Kidney tubule cell (primary cell): ENCODE measurements at regions not wholly inside any gene's neighbourhood (a gene's known extent, or its start where the extent isn't known, plus 50 kb on each side); places are given as distances from the start of the nearest gene placed in this dataset.
"Not testable (repeated sequence)": the region's sequence is repeated elsewhere in the genome, so short reads cannot be mapped to it uniquely, and the experiment has no call there.

Source experiments
- DNase-seq: peaks from one replicate; pipeline ENCODE4 v3.0.0-alpha.2; 2018; ENCODE audit warnings: low spot score

DNA sequence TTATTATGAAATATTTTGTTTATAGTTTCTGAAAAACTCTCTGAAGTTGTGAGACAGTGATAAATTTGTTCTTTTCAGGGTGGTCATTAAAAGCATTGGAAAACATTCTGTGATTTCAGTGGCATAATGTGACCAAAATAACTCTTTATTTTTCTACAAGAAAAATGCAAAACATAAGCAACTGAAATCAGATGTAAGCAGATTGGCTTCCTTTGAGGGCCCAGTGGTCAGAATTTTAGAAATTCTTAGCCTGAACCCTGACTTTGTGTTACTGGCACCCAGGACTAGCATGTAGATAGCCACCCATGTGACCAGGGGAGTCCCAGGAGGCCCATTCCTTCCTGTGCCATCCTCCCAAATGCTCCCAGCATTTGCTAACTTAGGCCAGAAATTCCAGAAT is 145.6 kb upstream of the SLC38A2 start:
- DNase-seq = no peak

DNA sequence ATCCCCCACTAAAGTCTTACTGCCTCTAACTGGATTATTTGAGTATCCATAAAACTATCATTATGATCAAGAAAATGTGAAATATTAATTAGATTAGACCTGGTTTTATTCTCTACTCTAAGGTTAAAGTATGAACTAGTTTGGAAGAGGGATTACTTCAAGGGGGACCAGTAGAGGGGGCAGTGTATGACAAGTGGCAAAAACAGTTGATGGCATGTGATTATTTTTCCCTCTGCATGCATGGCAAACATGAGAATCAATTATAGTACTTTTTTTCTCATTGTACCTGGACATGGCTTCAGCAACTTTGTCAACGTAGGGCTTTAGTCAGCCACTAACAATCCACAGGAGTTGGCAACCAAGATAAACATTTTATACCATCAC is 145.0 kb upstream of the SLC38A2 start:
- DNase-seq = no peak

DNA sequence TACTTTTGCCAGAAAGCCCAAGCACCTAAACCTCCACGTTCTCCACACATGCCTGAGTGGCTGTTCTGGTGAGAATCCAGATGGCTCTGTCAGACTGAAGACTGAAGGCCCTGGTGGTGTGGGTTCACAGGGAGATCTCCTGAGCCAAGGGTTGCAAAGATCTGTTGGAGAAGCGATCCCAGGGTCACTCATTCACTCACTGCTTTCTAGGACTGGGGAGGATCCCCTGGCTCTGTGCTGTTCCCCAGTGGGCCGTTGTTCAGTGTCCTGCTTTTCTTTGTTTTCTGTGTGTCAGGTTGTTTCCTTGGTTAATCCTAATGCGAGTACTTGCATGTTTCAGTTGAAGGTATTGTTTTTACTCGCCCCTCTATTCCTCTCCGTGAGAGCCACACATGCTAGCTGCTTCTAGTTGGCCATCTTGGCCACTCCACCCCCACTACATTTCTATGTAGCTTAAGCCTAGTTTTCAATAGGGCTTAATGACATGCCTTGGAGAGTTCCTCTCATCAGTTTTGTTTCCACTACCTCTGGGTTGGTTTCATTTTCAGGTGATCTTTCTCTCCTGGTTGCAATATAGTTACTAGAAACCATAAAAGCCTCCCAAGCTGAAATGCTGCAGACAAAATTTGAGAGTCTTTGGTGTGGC is 144.5 kb upstream of the SLC38A2 start:
- no peak for DNase-seq

DNA sequence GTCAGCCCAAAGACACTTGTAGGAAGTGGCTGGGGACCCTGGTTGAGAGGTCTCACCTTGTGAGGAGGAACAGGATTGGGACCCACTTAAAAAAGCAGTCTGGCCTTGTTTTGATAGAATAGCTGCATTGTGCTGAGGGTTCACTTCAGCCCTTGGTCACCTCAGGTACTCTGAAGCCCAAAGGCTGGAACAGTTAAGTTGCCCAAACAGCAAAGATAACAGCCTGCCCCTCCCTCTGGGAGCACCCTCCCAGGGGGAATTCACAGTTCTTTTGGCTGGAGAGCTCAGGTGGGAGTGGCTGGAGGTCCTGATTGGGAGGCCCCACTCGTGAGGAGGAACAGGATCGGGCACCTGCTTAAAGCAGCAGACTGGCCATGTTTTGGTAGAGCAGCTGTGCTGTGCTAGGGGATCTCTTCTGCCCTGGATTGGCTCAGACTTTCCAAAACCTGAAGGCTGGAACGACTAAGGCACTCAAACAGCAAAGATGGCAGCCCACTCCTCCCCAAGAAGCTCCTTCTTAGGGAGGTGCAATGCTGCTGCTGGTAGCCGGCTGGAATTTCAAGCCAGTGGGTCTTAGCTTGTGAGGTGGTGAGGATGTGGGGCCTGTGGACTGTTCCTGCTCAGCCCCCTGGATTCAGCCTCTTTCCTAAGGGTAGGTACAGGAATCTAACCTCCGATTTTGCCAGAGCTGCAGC is 143.8 kb upstream of the SLC38A2 start:
- DNase-seq = no peak

DNA sequence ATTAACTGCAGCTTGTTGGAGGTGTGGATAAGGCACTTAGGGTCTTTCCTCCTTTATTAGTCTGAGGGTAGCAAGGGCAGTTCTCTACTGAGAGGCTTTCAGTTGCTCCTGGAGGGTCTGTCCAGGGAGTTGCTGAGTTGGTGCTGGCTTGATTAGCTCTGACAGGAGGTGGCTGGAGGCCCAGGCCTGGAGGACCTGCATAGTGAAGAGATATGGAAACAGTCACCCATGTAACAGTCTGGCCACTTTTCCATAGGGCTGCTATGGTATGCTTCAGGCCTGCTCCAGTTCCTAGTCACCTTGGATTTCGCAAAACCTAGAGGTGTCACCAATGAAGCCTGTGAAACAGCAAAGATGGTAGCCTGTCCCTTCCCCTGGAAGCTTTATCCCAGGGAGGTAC is 143.3 kb upstream of the SLC38A2 start:
- DNase-seq = no peak

DNA sequence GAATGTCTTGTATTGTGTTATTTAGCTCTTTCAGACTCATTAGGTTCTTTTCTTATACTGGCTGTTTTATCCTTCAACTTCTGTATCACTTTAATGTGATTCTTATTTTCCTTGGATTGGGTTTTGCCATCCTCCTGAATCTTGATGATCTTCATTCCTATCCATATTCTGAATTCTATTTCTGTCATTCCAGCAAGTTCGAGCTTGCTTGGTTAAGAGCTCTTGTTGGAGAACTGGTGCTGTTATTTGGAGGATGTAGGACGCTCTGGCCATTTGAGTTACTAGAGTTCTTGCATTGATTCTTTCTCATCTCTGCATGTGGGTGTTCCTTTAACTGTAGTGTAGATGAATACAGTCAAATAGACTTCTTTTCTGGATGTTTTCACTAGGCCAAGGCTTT is 142.3 kb upstream of the SLC38A2 start:
- no peak for DNase-seq

DNA sequence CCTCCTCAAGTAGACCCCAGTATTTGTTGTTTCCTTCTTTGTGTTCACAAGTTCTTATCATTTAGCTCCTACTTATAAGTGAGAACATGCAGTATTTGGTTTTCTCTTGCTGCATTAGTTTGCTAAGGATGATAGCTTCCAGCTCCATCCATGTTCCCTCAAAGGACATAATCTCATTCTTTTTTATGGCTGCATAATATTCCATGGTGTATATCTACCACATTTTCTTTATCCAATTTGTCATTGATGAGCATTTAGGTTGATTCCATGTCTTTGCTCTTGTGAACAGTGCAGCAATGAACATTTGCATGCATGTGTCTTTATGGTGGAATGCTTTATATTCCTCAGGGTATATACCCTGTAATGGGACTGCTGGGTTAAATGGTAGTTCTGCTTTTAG is 137.7 kb upstream of the SLC38A2 start:
- not testable (repeated sequence) for DNase-seq

DNA sequence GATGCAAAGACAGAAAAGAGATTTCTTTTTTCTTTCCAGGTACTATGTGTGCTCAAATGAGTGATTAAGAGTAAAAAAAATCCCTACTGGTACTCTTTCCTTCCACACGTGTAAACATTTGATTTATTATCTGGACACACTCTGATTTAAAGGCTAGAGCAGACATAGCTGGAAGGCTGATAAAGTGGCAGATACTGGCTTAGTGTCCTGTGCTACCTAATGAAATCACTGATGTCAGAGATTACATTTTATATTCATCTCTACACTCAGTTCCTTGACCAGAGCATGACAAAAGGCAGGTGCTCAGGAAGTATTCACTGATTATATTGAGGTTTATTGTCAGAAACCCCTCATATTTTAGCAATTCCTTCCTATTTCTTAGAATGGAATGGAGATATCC is 136.6 kb upstream of the SLC38A2 start:
- no peak for DNase-seq

DNA sequence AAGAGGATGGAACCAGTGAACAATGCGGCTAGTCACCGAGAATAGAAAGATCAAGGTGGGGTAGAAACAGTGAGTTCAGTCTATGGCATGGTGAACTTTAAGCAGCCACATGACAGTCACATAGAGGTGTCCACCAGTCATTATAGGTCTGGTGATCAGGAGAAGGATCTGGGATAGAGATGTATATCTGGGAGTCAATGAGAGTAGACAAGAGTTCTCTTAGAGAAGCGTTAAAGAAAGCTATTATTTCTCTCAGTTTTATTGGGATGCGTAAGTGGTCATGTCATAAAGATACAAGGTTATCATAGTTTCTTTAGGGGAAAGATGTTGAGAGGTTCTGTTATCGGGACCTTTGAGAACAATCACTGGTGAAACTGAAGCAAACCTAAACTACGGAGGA is 136.1 kb upstream of the SLC38A2 start:
- no peak for DNase-seq

DNA sequence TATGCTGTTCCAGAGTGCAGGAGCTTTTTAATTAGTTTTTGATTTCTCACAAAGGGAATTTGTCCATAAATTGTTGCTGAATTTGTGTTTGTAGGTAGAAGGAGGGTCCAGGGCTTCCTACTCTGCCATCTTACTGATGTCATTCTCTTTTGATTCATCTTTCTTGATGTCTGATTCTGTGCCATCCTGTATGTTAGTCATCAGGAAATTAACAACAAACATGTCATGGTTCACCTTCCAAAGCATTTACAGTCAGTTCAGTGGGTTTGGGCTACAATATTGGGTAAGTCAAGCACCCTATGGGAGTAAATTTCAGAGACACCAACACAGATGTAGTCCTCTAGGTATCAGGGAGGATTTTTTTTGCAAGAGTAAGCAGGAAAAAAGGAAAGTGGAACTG is 135.2 kb upstream of the SLC38A2 start:
- DNase-seq = peak; percentile 76

DNA sequence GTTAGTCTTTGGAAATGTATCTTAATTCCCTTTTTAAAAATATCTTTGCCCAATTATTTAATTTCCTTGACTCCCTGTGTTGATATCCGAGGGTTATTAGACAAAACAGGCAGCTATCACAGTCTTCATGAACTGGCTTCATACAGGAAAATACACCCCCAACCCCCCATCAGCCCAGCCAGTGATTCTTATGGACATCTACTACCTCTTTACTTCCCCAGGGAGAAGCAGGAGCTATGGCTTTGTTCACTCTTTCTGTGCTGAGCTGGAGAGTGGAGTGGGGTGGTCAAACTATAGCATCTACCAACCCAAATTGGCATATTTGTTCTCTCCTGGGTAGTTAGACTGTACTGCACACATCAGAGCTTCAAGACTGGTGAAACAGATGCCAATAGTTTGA is 134.4 kb upstream of the SLC38A2 start:
- DNase-seq = no peak

DNA sequence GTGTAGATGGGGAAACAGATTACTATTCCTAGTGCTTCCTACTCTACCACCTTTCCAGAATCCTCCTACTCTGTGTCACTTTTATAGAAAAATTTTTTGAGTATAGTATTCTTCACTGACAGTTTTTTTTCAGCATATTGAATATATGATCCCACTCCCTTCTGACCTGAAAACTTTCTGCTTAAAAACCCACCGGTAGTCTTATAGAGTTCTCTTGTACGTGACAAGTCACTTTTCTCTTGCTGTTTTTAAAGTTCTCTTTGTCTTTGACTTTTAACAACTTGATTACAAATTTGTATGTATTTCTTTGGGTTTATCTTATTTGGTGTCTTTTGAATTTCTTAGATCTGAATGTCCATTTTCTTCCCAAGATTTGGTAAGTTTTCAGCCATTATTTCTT is 133.6 kb upstream of the SLC38A2 start:
- DNase-seq = no peak

DNA sequence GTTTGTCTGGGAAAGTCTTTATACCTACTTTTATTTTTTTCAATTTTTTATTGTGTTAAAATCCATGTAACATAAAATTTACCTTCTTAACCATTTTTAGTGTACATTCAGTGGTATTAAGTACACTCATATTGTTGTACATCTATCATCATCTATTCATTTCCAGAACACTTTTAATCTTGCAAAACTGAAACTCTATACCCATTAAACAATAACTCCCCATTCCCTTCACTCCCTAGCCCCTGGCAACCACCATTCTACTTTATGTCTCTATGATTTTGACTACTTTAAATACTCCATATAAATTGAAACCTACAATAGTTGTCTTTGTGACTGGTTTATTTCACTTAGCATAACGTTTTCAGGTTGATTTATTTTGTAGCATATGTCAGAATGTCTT is 131.9 kb upstream of the SLC38A2 start:
- no peak for DNase-seq

DNA sequence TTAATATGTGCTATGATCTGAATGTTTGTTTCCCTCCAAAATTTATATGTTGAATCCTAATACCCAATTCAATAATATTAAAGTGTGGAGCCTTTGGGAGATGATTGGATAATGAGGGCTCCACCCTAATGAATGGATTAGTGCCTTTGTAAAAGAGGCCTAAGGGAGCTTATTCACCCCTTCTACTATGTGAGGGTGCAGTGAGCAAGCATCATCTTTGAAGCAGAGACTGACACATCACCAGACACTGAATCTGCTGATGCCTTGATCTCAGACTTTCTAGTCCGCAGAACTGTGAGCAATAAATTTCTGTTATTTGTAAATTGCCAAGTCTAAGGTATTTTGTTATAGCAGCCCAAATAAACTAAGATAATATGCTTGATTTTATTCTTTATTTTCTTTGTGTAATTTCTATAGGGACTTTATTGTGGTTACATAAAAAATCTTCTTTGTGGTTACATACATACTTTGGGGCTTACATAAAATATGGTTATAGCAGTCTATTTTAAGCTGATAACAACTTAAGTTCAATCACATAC is 131.1 kb upstream of the SLC38A2 start:
- DNase-seq = no peak

DNA sequence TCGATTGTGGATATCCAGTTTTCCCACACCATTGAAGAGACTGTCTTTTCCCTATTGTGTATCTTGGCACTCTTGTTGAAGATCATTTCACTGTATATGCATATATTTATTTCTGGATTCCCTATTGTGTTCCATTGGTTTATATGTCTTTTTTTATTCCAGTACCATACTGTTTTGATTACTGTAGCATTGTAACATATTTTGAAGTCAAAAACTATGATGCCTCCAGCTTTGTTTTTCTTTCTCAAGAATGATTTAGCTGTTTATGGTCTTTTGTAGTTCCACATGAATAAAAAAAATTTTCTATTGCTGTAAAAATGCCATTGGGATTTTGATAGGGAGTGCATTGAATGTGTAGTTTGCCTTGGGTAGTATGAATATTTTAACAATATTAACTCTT is 128.1 kb upstream of the SLC38A2 start:
- DNase-seq = no peak

DNA sequence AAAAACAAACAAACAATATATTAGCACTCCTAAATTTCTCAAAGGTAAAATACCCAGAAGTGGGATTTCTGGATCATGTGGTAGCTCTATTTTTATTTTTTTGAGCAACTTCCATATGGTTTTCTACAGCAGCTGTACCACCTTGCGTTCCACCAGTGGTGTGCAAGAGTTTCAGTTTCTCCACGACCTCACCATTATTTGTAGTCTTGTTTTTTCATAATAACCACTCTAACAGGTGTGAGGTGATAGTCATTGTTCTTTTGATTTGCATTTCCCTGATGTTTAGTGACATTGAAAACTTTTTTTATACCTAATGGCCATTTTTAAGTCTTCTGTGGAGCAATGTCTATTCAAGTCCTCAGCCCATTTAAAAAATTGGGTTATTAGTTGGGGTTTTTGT is 127.3 kb upstream of the SLC38A2 start:
- DNase-seq = no peak

DNA sequence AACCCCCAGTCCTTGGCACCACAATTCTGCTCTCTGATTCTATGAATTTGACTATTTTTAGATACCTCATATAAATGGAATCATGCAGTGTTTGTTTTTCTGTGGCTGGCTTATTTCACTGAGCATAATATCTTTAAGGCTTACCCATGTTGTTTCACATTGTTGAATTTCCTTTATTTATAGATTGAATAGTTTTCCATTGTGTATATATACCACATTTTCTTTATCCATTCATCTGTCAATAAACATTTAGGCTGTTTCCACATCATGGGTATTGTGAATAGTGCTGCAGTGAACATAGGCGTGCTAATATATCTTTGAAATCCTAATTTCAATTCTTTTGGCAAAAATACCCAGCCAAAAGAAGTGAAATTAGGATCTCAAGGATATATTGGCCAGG is 126.7 kb upstream of the SLC38A2 start:
- no peak for DNase-seq

DNA sequence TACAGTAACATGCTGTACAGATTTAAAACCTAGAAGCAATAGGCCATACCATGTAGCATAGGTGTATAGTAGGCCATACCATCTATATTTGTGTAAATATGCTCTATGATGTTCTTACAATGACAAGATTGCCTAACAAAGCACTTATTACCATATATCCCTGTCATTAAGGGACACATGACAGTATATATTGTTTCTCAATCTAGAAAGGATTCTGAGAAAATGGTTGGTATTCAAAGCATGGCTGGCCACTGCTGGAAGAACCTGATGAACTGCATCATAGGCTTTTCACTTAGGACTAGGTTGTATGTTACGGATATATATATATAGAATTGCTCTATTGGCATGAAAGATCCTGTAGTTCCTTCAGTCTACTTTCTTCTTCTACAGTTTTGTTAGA is 125.2 kb upstream of the SLC38A2 start:
- no peak for DNase-seq

DNA sequence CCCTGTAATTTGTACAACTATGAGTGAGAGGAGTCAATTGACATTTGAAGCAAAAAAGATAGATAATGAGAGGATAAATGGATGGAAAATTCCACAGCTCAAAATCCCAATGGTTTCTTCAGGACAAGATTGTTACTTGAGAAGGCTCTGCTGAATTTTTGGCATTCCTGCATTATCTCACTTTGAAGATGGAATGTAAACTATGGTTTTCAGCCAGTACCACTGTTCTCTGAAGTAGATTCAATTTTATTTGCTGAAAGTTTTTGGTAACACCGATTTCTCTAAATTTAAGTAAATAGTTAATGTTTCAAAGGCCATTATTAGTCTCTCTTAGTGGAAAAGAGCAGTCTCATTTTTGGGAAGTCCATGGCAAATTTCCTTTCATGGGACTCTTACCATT is 121.9 kb upstream of the SLC38A2 start:
- peak; percentile 37 for DNase-seq

DNA sequence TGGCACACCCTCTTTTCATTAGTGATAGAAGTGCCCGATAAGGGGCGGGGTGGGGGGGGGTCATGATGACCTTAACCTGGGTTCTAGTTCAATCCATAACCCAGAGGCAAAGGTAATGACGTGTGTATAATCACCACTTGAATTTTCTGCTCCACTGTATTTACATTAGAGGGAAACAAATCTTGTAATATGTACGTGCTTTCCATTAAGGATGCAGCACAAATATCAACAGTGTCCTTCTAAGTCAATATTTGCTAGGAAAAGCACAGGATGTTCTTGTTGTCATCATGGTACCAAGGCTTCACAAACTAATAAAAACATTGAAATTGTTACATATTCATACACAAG is 121.2 kb upstream of the SLC38A2 start:
- DNase-seq = no peak

DNA sequence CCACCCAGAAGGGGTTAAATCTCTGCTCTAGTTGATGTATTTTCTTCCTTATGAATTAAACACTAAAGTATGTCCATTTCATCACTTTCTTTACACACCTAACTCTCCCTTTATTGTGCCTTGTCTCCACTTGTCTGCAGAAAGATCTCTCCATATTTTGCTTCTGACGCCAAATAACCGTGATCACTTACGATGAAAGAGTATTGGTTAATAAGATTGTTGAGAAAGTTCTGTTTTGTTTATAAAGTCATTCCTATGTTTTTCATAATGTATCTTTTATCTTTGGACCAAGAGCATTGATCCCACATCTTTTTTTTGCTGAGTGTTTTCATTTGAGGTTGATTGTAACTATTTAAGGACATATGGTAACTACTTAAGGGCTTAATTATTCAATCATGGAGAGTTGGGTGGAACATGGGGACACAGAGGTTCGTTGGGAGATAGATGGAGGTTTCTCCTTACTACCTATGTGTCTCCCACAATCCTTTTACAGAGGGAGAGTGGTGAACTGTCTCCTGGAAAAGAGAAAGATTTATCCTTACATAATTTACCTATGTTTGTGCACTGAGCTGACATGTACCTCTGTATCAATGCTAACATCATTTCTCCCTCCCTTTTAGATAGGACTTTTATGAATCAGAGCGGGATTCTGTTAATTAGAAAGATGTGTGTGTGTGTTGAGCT is 120.7 kb upstream of the SLC38A2 start:
- no peak for DNase-seq

DNA sequence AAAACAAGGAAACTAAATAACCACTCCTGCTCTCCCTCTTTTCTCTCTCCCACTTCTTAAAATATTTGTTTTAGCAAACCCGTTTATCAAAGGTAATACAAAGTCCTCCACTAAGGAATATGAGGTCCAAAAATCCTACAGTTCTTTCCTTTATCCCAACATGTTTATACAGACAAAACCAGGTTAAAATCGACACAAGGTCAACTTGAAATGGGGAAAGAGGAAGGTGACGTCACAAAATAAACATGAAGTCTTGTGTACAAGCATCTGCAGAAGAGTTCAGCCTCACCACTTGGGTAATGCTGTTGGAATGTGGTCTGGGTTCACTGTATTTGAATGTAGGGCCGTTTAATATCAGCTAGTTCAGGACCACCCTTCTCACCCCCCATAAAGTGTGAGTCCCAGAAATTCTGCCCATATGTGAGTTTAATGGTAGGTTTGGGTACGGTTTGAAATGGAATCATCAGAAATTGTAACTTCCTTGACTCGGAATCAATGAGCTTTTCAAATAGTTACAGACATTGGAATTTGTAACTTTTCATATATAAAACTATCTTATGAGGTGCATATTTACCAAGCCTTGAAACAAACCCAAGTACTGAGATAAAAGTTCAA is 120.0 kb upstream of the SLC38A2 start:
- DNase-seq = peak; percentile 76

DNA sequence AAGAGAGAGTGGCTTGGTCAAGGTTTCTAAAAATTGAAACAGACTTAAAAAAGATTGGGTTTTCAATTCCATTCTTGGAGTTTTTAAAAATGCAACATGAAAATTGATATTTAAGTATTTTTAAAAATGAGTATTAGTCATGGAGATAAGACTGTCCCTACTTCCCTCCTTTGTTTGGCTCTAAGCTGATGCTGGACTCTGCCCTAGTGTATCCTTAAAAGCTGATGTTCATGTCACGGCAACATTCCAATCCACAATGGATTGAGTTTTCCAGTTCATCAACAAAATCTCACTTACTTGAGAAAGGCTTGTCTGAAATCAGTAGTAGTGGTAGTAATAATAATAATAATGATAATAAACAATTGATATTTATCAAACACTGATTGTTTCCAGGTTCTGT is 119.0 kb upstream of the SLC38A2 start:
- no peak for DNase-seq
